GM23338 (cell line): ENCODE measurements at regions not wholly inside any gene's neighbourhood (a gene's known extent, or its start where the extent isn't known, plus 50 kb on each side); places are given as distances from the start of the nearest gene placed in this dataset.

Experiments
- ATAC-seq: fragments of 200-7000 bp; cut with Tn5 transposase; 3 replicates; pipeline ENCODE4 v1.9.1; 2020
- DNase-seq: peaks from one replicate; pipeline ENCODE4 v3.0.0-alpha.2; 2015; ENCODE audit warnings: low spot score
- H2AFZ ChIP-seq: fragments of 200-600 bp; sonication (generic); 2 replicates; pipeline ENCODE4 v1.8.0; 2016; ENCODE audit warnings: antibody characterized with exemption, mild to moderate bottlenecking, moderate library complexity
- H3F3A ChIP-seq: fragments of 200-600 bp; sonication (generic); replicated peaks from 2 replicates; pipeline ENCODE4 v1.8.0; 2017; ENCODE audit warnings: antibody characterized with exemption, mixed run types, low read depth
- H3K27ac ChIP-seq: fragments of 200-600 bp; sonication (generic); 2 replicates; pipeline ENCODE4 v1.6.1; 2016; ENCODE audit warnings: low read depth
- H3K27me3 ChIP-seq: fragments of 200-600 bp; sonication (generic); 2 replicates; pipeline ENCODE4 v1.8.0; 2016; ENCODE audit warnings: mild to moderate bottlenecking, mixed run types, moderate library complexity; ENCODE audit not compliant: insufficient read depth
- H3K36me3 ChIP-seq: fragments of 200-600 bp; sonication (generic); 2 replicates; pipeline ENCODE4 v1.8.0; 2016; ENCODE audit warnings: mild to moderate bottlenecking; ENCODE audit not compliant: insufficient read depth
- H3K4me1 ChIP-seq: fragments of 200-600 bp; sonication (generic); 2 replicates; pipeline ENCODE4 v1.8.0; 2016; ENCODE audit warnings: mild to moderate bottlenecking, moderate library complexity; ENCODE audit not compliant: insufficient read depth
- H3K4me2 ChIP-seq: fragments of 200-600 bp; sonication (generic); 2 replicates; pipeline ENCODE4 v1.7.1; 2017; ENCODE audit warnings: mixed run types
- H3K4me3 ChIP-seq: fragments of 200-600 bp; sonication (generic); 2 replicates; pipeline ENCODE4 v1.6.1; 2016; ENCODE audit warnings: mixed run types
- H3K79me2 ChIP-seq: fragments of 200-600 bp; sonication (generic); replicated peaks from 2 replicates; pipeline ENCODE4 v1.8.0; 2017; ENCODE audit warnings: mild to moderate bottlenecking; ENCODE audit not compliant: insufficient read depth
- H3K9me2 ChIP-seq: fragments of 200-600 bp; sonication (generic); 2 replicates; pipeline ENCODE4 v1.8.0; 2017; ENCODE audit not compliant: insufficient read depth
- H4K20me1 ChIP-seq: fragments of 200-600 bp; sonication (generic); replicated peaks from 2 replicates; pipeline ENCODE4 v1.8.0; 2017; ENCODE audit warnings: mild to moderate bottlenecking; ENCODE audit not compliant: insufficient read depth
- H3K27ac Mint-ChIP-seq: 2 replicates; pipeline ENCODE4 v1.8.0; 2020; ENCODE audit warnings: inconsistent platforms, mild to moderate bottlenecking, moderate library complexity, mixed read lengths
- H3K27me3 Mint-ChIP-seq: 3 replicates; pipeline ENCODE4 v1.8.0; 2022; ENCODE audit warnings: low read depth, mild to moderate bottlenecking, moderate library complexity, mixed read lengths, inconsistent platforms; ENCODE audit not compliant: insufficient read depth, poor library complexity
- H3K36me3 Mint-ChIP-seq: 3 replicates; pipeline ENCODE4 v1.8.0; 2021; ENCODE audit warnings: low read depth, mild to moderate bottlenecking, inconsistent platforms, moderate library complexity, mixed read lengths
- H3K4me1 Mint-ChIP-seq: 3 replicates; pipeline ENCODE4 v1.8.0; 2020; ENCODE audit warnings: mild to moderate bottlenecking, inconsistent platforms, mixed read lengths
- H3K4me3 Mint-ChIP-seq: 3 replicates; pipeline ENCODE4 v1.8.0; 2021; ENCODE audit warnings: moderate library complexity, mild to moderate bottlenecking, inconsistent platforms, mixed read lengths
- H3K9me3 Mint-ChIP-seq: 3 replicates; pipeline ENCODE4 v1.8.0; 2020; ENCODE audit warnings: moderate library complexity, mild to moderate bottlenecking, inconsistent platforms, mixed read lengths
- CREB1 ChIP-seq: fragments of 250-450 bp; sonication (Bioruptor Pico); IDR thresholded peaks from 2 replicates; pipeline ENCODE4 v1.5.0; 2020; ENCODE audit warnings: low read depth, mild to moderate bottlenecking, moderate library complexity
- CTCF ChIP-seq, 2 experiments: fragments of 200-600 bp in 1 of 2; sonication (generic) in 1 of 2; conservative IDR thresholded peaks; 2 replicates each; pipeline versions ENCODE4 v1.5.1 to v1.6.1; 2016 to 2017; ENCODE audit warnings: antibody characterized with exemption in 2 of 2, low read depth in 2 of 2, mild to moderate bottlenecking in 2 of 2, moderate library complexity in 1 of 2
- ETS1 ChIP-seq: IDR thresholded peaks from 2 replicates; pipeline ENCODE4 v1.6.1; 2016; ENCODE audit warnings: antibody characterized with exemption
- EZH2 ChIP-seq: fragments of 200-600 bp; sonication (generic); IDR thresholded peaks from one replicate; pipeline ENCODE4 v1.8.0; 2017; ENCODE audit warnings: antibody characterized with exemption, mild to moderate bottlenecking, low read depth; ENCODE audit not compliant: unreplicated experiment
- EZH2phosphoT487 ChIP-seq: fragments of 200-600 bp; sonication (generic); IDR thresholded peaks from one replicate; pipeline ENCODE4 v1.8.1; 2018; ENCODE audit warnings: antibody characterized with exemption; ENCODE audit not compliant: unreplicated experiment
- JUNB ChIP-seq: IDR thresholded peaks from one replicate; pipeline ENCODE4 v1.6.1; 2016; ENCODE audit warnings: antibody characterized with exemption; ENCODE audit not compliant: unreplicated experiment
- NANOG ChIP-seq: IDR thresholded peaks from 2 replicates; pipeline ENCODE4 v1.6.1; 2016; ENCODE audit warnings: antibody characterized with exemption, borderline replicate concordance
- POLR2AphosphoS5 ChIP-seq: IDR thresholded peaks from 2 replicates; pipeline ENCODE4 v1.6.1; 2016; ENCODE audit warnings: antibody characterized with exemption, low read depth
- REST ChIP-seq: IDR thresholded peaks from one replicate; pipeline ENCODE4 v1.6.1; 2018; ENCODE audit warnings: antibody characterized with exemption; ENCODE audit not compliant: unreplicated experiment
- STAT1 ChIP-seq: IDR thresholded peaks from one replicate; pipeline ENCODE4 v1.6.1; 2016; ENCODE audit warnings: antibody characterized with exemption; ENCODE audit not compliant: unreplicated experiment
- ZNF114 ChIP-seq: fragments of 250-450 bp; sonication (Bioruptor Pico); IDR thresholded peaks from 2 replicates; pipeline ENCODE4 v1.5.0; 2020; ENCODE audit warnings: mild to moderate bottlenecking, moderate library complexity
- ZNF331 ChIP-seq: fragments of 250-450 bp; sonication (Bioruptor Pico); IDR thresholded peaks from 2 replicates; pipeline ENCODE4 v1.5.0; 2020; ENCODE audit warnings: low read depth, mild to moderate bottlenecking, moderate library complexity
- ZNF462 ChIP-seq: fragments of 250-450 bp; sonication (Bioruptor Pico); IDR thresholded peaks from 2 replicates; pipeline ENCODE4 v1.5.0; 2020; ENCODE audit warnings: mild to moderate bottlenecking, moderate library complexity

- Histone ChIP-seq H3F3A (no peaks in the 10 kb centered on the region), H3K27ac (no peak overlapping the region), H3K4me1 (peaks cover 3% of the 10 kb centered on the region; the same call in 1 of the 2 replicates), H3K36me3 (no peaks in the 10 kb centered on the region), H3K9me2 (peaks cover 5% of the 10 kb centered on the region; the same call in 1 of the 2 replicates), H4K20me1 (no peaks in the 10 kb centered on the region), H2AFZ (no peak overlapping the region), H3K27me3 (no peaks in the 10 kb centered on the region), H3K79me2 (no peaks in the 10 kb centered on the region), H3K4me2 (no peak overlapping the region), H3K4me3 (no peak overlapping the region)
- DNase-seq = no peak
- Mint-ChIP-seq H3K4me1 (peaks cover 8% of the 10 kb centered on the region), H3K9me3 (no peaks in the 10 kb centered on the region; the same call in 1 of the 3 replicates), H3K27me3 (peaks cover 2% of the 10 kb centered on the region), H3K27ac (no peak overlapping the region), H3K36me3 (no peaks in the 10 kb centered on the region), H3K4me3 (no peak overlapping the region)
- TF ChIP-seq ZNF114 (CRISPR knock-in tag) (no peak), ZNF331 (no peak), STAT1 (no peak), CREB1 (no peak), ZNF462 (CRISPR knock-in tag) (no peak), JUNB (no peak), ETS1 (no peak), POLR2AphosphoS5 (no peak), CTCF (conservative IDR thresholded peaks at IDR 0.05; ENCODE audit: low read depth in 2 of 2) (no peak), NANOG (no peak), EZH2phosphoT487 (no peak), EZH2 (no peak), REST (no peak)
- no peak for ATAC-seq
Observed at GRCh38 chr2:165530-165929, 98.3 kb downstream of the SH3YL1 start.
